SU-DHL-6 (cell line): ENCODE measurements at regions not wholly inside any gene's neighbourhood (a gene's known extent, or its start where the extent isn't known, plus 50 kb on each side); places are given as distances from the start of the nearest gene placed in this dataset.

Experiments used
- CTCF ChIP-seq: fragments of 200-600 bp; sonication (generic); IDR thresholded peaks from one replicate; pipeline ENCODE4 v1.5.1; 2017; ENCODE audit warnings: antibody characterized with exemption, mild to moderate bottlenecking, low read length, moderate library complexity; ENCODE audit not compliant: insufficient read depth, poor library complexity, severe bottlenecking
- EZH2phosphoT487 ChIP-seq: fragments of 200-600 bp; sonication (generic), shearing (Covaris generic); conservative IDR thresholded peaks from 2 replicates; pipeline ENCODE4 v1.6.1; 2018; ENCODE audit warnings: mild to moderate bottlenecking, antibody characterized with exemption, low read length, moderate library complexity, mixed read lengths

DNA sequence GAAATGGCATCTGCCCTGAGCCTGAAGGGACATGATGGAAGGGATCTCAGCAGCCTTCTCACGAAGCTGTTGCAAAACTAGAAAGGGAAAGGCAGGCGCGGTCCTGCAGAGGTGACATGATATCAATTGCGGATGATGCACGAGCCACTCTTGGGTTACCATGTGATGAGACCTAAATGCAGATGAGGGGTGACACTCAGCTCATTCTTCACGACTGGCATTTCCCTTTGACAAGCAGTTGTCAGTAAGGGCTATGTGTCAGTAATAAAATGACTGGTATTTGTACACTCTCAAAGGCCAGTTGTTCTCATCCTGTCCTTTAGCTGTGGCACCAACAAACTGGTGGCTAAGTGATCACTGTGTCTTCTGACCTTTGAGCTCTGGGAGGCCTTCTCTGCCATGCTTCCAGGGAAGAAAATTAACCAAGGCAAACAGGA is 273.6 kb downstream of the ETAA1 start:
- TF ChIP-seq CTCF, result no peak
- TF ChIP-seq EZH2phosphoT487, result no peak
